ENCODE measurements at regions not wholly inside any gene's neighbourhood (a gene's known extent, or its start where the extent isn't known, plus 50 kb on each side); places are given as distances from the start of the nearest gene placed in this dataset.

- TF ChIP-seq CTCF (IDR thresholded peaks at IDR 0.05; ENCODE audit: low read depth, low read length, missing control alignments), result no peak
- in situ Hi-C loops (cut with HindIII; ENCODE audit: low pct_ligation_motif_present, low sequenced_read_pairs), result no loop called here
- no peak for DNase-seq
- no peaks in the 10 kb centered on the region for H3K27me3 ChIP-seq (replicated peaks)
- H3K27ac ChIP-seq, result no peak overlapping the region
- no peaks in the 10 kb centered on the region for H3K36me3 ChIP-seq (replicated peaks)
- H3K4me3 ChIP-seq (ENCODE audit: low read depth, low read length), result no peak overlapping the region
These were observed 495.2 kb upstream of the ADARB2 start for GRCh38 chr10:2232479-2232878.

DNA sequence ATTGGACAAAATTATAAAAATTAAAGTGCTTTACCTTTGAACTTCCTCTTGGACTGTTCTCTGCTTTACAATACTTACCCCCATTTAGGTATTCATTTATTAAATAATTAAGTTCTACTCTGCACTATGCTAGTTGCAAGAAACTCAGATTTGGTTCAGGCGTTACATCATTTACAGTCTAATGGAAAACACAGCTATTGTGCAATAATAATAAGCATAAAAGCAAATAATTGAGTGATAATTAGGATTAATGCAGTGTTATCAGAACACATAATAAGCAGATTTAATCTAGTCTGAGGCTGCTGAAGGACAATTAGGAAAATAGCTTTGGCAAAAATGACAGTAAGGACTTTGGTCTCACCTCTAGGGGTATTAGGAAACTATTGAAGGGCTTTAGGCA, 493.2 kb upstream of the ADARB2 start:
- no peaks in the 10 kb centered on the region for H3K27me3 ChIP-seq (replicated peaks)
- in situ Hi-C loops (cut with HindIII; ENCODE audit: low pct_ligation_motif_present, low sequenced_read_pairs), result no loop called here
- no peak for DNase-seq
- H3K27ac ChIP-seq, result no peak overlapping the region
- H3K4me3 ChIP-seq (ENCODE audit: low read depth, low read length), result no peak overlapping the region
- no peaks in the 10 kb centered on the region for H3K36me3 ChIP-seq (replicated peaks)
- TF ChIP-seq CTCF (IDR thresholded peaks at IDR 0.05; ENCODE audit: low read depth, low read length, missing control alignments), result no peak

GRCh38 chr10:2228320-2228901, 491.1 kb upstream of the ADARB2 start:
- DNase-seq, result no peak
- no peak for TF ChIP-seq CTCF (IDR thresholded peaks at IDR 0.05; ENCODE audit: low read depth, low read length, missing control alignments)
- no peak overlapping the region for H3K4me3 ChIP-seq (ENCODE audit: low read depth, low read length)
- no peaks in the 10 kb centered on the region for H3K36me3 ChIP-seq (replicated peaks)
- in situ Hi-C loops (cut with HindIII; ENCODE audit: low pct_ligation_motif_present, low sequenced_read_pairs), result no loop called here
- no peak overlapping the region for H3K27ac ChIP-seq
- H3K27me3 ChIP-seq (replicated peaks), result no peaks in the 10 kb centered on the region

- no peak for DNase-seq
- H3K36me3 ChIP-seq (replicated peaks), result no peaks in the 10 kb centered on the region
- H3K27me3 ChIP-seq (replicated peaks), result no peaks in the 10 kb centered on the region
- H3K4me3 ChIP-seq (ENCODE audit: low read depth, low read length), result no peak overlapping the region
- in situ Hi-C loops (cut with HindIII; ENCODE audit: low pct_ligation_motif_present, low sequenced_read_pairs), result no loop called here
- TF ChIP-seq CTCF (IDR thresholded peaks at IDR 0.05; ENCODE audit: low read depth, low read length, missing control alignments), result no peak
- no peak overlapping the region for H3K27ac ChIP-seq
These were observed 488.3 kb upstream of the ADARB2 start for GRCh38 chr10:2225609-2226008.

GRCh38 chr10:2223548-2224320, 486.4 kb upstream of the ADARB2 start:
- no peak for DNase-seq
- H3K27ac ChIP-seq, result no peak overlapping the region
- H3K27me3 ChIP-seq (replicated peaks), result no peaks in the 10 kb centered on the region
- in situ Hi-C loops (cut with HindIII; ENCODE audit: low pct_ligation_motif_present, low sequenced_read_pairs), result no loop called here
- no peaks in the 10 kb centered on the region for H3K36me3 ChIP-seq (replicated peaks)
- TF ChIP-seq CTCF (IDR thresholded peaks at IDR 0.05; ENCODE audit: low read depth, low read length, missing control alignments), result no peak
- H3K4me3 ChIP-seq (ENCODE audit: low read depth, low read length), result no peak overlapping the region

Data from brain microvascular endothelial cell (primary cell).